Mesothelial cell of epicardium (in vitro differentiated cells): ENCODE measurements at regions not wholly inside any gene's neighbourhood (a gene's known extent, or its start where the extent isn't known, plus 50 kb on each side); places are given as distances from the start of the nearest gene placed in this dataset.

ENCODE experiments used
- DNase-seq, 2 experiments: peaks; one replicate each; pipeline ENCODE4 v3.0.0; 2021; ENCODE audit warnings: low spot score in 2 of 2; ENCODE audit not compliant: unreplicated experiment in 2 of 2
- H3K27ac Mint-ChIP-seq: 2 replicates; pipeline ENCODE4 v1.8.0; 2021; ENCODE audit warnings: mixed read lengths
- H3K27me3 Mint-ChIP-seq: 2 replicates; pipeline ENCODE4 v1.8.0; 2021; ENCODE audit warnings: low read depth, mixed read lengths
- H3K36me3 Mint-ChIP-seq: 2 replicates; pipeline ENCODE4 v1.8.0; 2021; ENCODE audit warnings: mixed read lengths
- H3K4me1 Mint-ChIP-seq: 2 replicates; pipeline ENCODE4 v1.8.0; 2021; ENCODE audit warnings: mixed read lengths
- H3K4me3 Mint-ChIP-seq: 2 replicates; pipeline ENCODE4 v1.8.0; 2021; ENCODE audit warnings: mild to moderate bottlenecking, moderate library complexity, mixed read lengths
- H3K9me3 Mint-ChIP-seq: 2 replicates; pipeline ENCODE4 v1.8.0; 2021; ENCODE audit warnings: mixed read lengths
- TF ChIP-seq, protein P1 (sequence below): fragments of 200-600 bp; sonication (generic); IDR thresholded peaks from one replicate; pipeline ENCODE4 v1.5.0; 2021; ENCODE audit warnings: antibody characterized with exemption; ENCODE audit not compliant: unreplicated experiment

GRCh38 chr11:2071748-2072385 lies 67.3 kb downstream of the IGF2 start:
- no peak overlapping the region for H3K27ac Mint-ChIP-seq
- H3K27me3 Mint-ChIP-seq = peaks cover 11% of the 10 kb centered on the region
- H3K9me3 Mint-ChIP-seq = peaks cover 14% of the 10 kb centered on the region
- DNase-seq = no peak
- TF ChIP-seq, protein P1, sequence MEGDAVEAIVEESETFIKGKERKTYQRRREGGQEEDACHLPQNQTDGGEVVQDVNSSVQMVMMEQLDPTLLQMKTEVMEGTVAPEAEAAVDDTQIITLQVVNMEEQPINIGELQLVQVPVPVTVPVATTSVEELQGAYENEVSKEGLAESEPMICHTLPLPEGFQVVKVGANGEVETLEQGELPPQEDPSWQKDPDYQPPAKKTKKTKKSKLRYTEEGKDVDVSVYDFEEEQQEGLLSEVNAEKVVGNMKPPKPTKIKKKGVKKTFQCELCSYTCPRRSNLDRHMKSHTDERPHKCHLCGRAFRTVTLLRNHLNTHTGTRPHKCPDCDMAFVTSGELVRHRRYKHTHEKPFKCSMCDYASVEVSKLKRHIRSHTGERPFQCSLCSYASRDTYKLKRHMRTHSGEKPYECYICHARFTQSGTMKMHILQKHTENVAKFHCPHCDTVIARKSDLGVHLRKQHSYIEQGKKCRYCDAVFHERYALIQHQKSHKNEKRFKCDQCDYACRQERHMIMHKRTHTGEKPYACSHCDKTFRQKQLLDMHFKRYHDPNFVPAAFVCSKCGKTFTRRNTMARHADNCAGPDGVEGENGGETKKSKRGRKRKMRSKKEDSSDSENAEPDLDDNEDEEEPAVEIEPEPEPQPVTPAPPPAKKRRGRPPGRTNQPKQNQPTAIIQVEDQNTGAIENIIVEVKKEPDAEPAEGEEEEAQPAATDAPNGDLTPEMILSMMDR = no peak
- H3K36me3 Mint-ChIP-seq = no peaks in the 10 kb centered on the region
- H3K4me3 Mint-ChIP-seq = no peak overlapping the region
- peaks cover 2% of the 10 kb centered on the region for H3K4me1 Mint-ChIP-seq
